Panc1 (cell line): ENCODE measurements at regions not wholly inside any gene's neighbourhood (a gene's known extent, or its start where the extent isn't known, plus 50 kb on each side); places are given as distances from the start of the nearest gene placed in this dataset.

Experiments
- ATAC-seq: fragments of 200-7000 bp; cut with Tn5 transposase; 2 replicates; pipeline ENCODE4 v1.9.1; 2020; ENCODE audit warnings: mild to moderate bottlenecking, moderate library complexity
- BruUV-seq: library from RNA; stranded (reverse); fragments of 400-500 nt; replicated peaks from 2 replicates; lab custom pipeline; 2021; lab: Mats Ljungman, UMichigan
- CTCF ChIA-PET: fragments of 300-600 bp; sonication (Branson Sonifier 250); formaldehyde crosslinking; loops from one replicate; lab custom pipeline; 2022; ENCODE audit warnings: antibody characterized with exemption; lab: Charles Lee
- POLR2A ChIA-PET: fragments of 300-600 bp; sonication (Branson Sonifier 250); formaldehyde crosslinking; loops from one replicate; lab custom pipeline; 2022; ENCODE audit warnings: antibody characterized with exemption; lab: Charles Lee
- DNase-seq: peaks from one replicate; pipeline ENCODE4 v3.0.0-alpha.2; 2010; ENCODE audit warnings: low read depth, low spot score
- H3K27ac ChIP-seq: 2 replicates; pipeline ENCODE4 v1.5.1; 2011; ENCODE audit warnings: mild to moderate bottlenecking, low read length, inconsistent platforms
- H3K27me3 ChIP-seq: fragments of 200-500 bp; sonication (Bioruptor generic); 2 replicates; pipeline ENCODE4 v1.6.0; 2014; ENCODE audit warnings: low read length, inconsistent platforms; ENCODE audit not compliant: control insufficient read depth, insufficient read depth
- H3K36me3 ChIP-seq: fragments of 200-500 bp; sonication (Bioruptor generic); 2 replicates; pipeline ENCODE4 v1.5.1; 2014; ENCODE audit warnings: inconsistent platforms, mild to moderate bottlenecking, low read length, moderate library complexity; ENCODE audit not compliant: control insufficient read depth, insufficient read depth
- H3K4me1 ChIP-seq: 2 replicates; pipeline ENCODE4 v1.5.1; 2011; ENCODE audit warnings: inconsistent platforms, mild to moderate bottlenecking, low read length, moderate library complexity; ENCODE audit not compliant: control insufficient read depth, insufficient read depth
- H3K4me3 ChIP-seq, 2 experiments: 2 replicates each; pipeline ENCODE4 v1.5.1; 2011 to 2012; ENCODE audit warnings: low read depth in 2 of 2, low read length in 2 of 2, mild to moderate bottlenecking in 2 of 2, inconsistent platforms in 1 of 2, moderate library complexity in 1 of 2
- H3K9me3 ChIP-seq: fragments of 200-500 bp; sonication (Bioruptor generic); 2 replicates; pipeline ENCODE4 v1.5.1; 2014; ENCODE audit warnings: low read depth, mild to moderate bottlenecking, inconsistent platforms, low read length, moderate library complexity; ENCODE audit not compliant: control insufficient read depth, insufficient read depth
- CTCF ChIP-seq: fragments of 450-650 bp; IDR thresholded peaks from 2 replicates; pipeline ENCODE4 v1.5.1; 2017; ENCODE audit warnings: mild to moderate bottlenecking
- POLR2AphosphoS5 ChIP-seq: IDR thresholded peaks from 2 replicates; pipeline ENCODE4 v1.6.1; 2012; ENCODE audit warnings: mild to moderate bottlenecking, low read depth, low read length, moderate library complexity
- REST ChIP-seq, 2 experiments: IDR thresholded peaks; 2 replicates each; pipeline ENCODE4 v1.6.1; 2011 to 2012; ENCODE audit warnings: low read depth in 2 of 2, control low read depth in 1 of 2, low read length in 1 of 2, mild to moderate bottlenecking in 1 of 2, moderate library complexity in 1 of 2; ENCODE audit not compliant: insufficient read depth in 1 of 2
- SIN3A ChIP-seq: IDR thresholded peaks from 2 replicates; pipeline ENCODE4 v1.6.1; 2012; ENCODE audit warnings: low read depth, mild to moderate bottlenecking, low read length, moderate library complexity, borderline replicate concordance; ENCODE audit not compliant: insufficient read depth
- TCF7L2 ChIP-seq: IDR thresholded peaks from 2 replicates; pipeline ENCODE4 v1.6.1; 2011; ENCODE audit warnings: mild to moderate bottlenecking, low read depth, low read length, inconsistent platforms
- in situ Hi-C: cut with HindIII; loops from 2 replicates; pipeline ENCODE4 v1.10.0; 2016; ENCODE audit warnings: low sequenced_read_pairs, low pct_unique_long_range_greater_than_20kb
- intact Hi-C: fragments of 100-400 bp; cut with micrococcal nuclease; formaldehyde crosslinking; loops from one replicate; pipeline ENCODE4 v1.10.0; 2022; ENCODE audit not compliant: unreplicated experiment

- no peaks in the 10 kb centered on the region for H3K4me1 ChIP-seq
- DNase-seq (no peak), ATAC-seq (no peak)
- H3K9me3 ChIP-seq = no peaks in the 10 kb centered on the region
- in situ Hi-C loops = no loop called here
- H3K27ac ChIP-seq = no peak overlapping the region
- no peak for TF ChIP-seq TCF7L2
- no peak for TF ChIP-seq CTCF
- TF ChIP-seq SIN3A = no peak
- no peak for TF ChIP-seq REST (IDR thresholded peaks at IDR 0.05; ENCODE audit: insufficient read depth in 1 of 2, low read depth in 2 of 2, low read length in 1 of 2)
- TF ChIP-seq POLR2AphosphoS5 = no peak
- H3K4me3 ChIP-seq = no peak overlapping the region
- no TSS peak for BruUV-seq
- intact Hi-C loops = no loop called here
- no peaks in the 10 kb centered on the region for H3K27me3 ChIP-seq
- H3K36me3 ChIP-seq = no peaks in the 10 kb centered on the region
- ChIA-PET CTCF (no interaction called here), POLR2A (no interaction called here)
Observed at GRCh38 chr5:28512648-28513047, 1474.3 kb upstream of the CDH9 start.

- no TSS peak for BruUV-seq
- in situ Hi-C loops = no loop called here
- DNase-seq = no peak
Observed at GRCh38 chr5:28505121-28505520, 1466.7 kb upstream of the CDH9 start.

More at GRCh38 chr5:28505121-28505520, 1466.7 kb upstream of the CDH9 start:
- ChIA-PET CTCF (no interaction called here), POLR2A (no interaction called here)
- Histone ChIP-seq H3K27me3 (no peaks in the 10 kb centered on the region), H3K4me1 (no peaks in the 10 kb centered on the region), H3K27ac (no peak overlapping the region), H3K9me3 (no peaks in the 10 kb centered on the region), H3K4me3 (no peak overlapping the region), H3K36me3 (no peaks in the 10 kb centered on the region)
- TF ChIP-seq POLR2AphosphoS5 (no peak), CTCF (no peak), REST (IDR thresholded peaks at IDR 0.05; ENCODE audit: insufficient read depth in 1 of 2, low read depth in 2 of 2, low read length in 1 of 2) (no peak), SIN3A (no peak), TCF7L2 (no peak)
- intact Hi-C loops = no loop called here
- ATAC-seq = no peak
